Psoas muscle (tissue), 7 donors: ENCODE measurements at regions not wholly inside any gene's neighbourhood (a gene's known extent, or its start where the extent isn't known, plus 50 kb on each side); places are given as distances from the start of the nearest gene placed in this dataset.

ENCODE experiments used
- ATAC-seq, 4 donors: fragments of 200-7000 bp; cut with Tn5 transposase; one replicate each; pipeline ENCODE4 v1.9.1; 2020; ENCODE audit warnings: moderate library complexity in 3 of 4, mild to moderate bottlenecking in 2 of 4
- DNase-seq, 2 donors: peaks; one replicate each; pipeline ENCODE4 v3.0.0-alpha.2; 2020
- H3K27ac ChIP-seq: fragments of 200-600 bp; one replicate; pipeline ENCODE4 v1.8.0; 2022
- H3K27me3 ChIP-seq, 3 donors: fragments of 200-600 bp in 1 of 3; one replicate each; pipeline versions ENCODE4 v1.6.1 to v1.8.0; 2013 to 2022; ENCODE audit warnings: low read length in 2 of 3, mild to moderate bottlenecking in 2 of 3, moderate library complexity in 1 of 3; ENCODE audit not compliant: insufficient read depth in 3 of 3
- H3K36me3 ChIP-seq, 2 donors: fragments of 200-600 bp in 1 of 2; one replicate each; pipeline versions ENCODE4 v1.6.1 to v1.8.0; 2013 to 2022; ENCODE audit warnings: low read depth in 1 of 2, mild to moderate bottlenecking in 1 of 2, moderate library complexity in 1 of 2; ENCODE audit not compliant: insufficient read depth in 1 of 2
- H3K4me1 ChIP-seq: fragments of 200-600 bp; one replicate; pipeline ENCODE4 v1.8.0; 2022
- H3K4me3 ChIP-seq: fragments of 200-600 bp; one replicate; pipeline ENCODE4 v1.8.0; 2022; ENCODE audit warnings: mild to moderate bottlenecking
- H3K9me3 ChIP-seq: fragments of 200-600 bp; one replicate; pipeline ENCODE4 v1.8.0; 2022
- WGBS, 3 donors: extraction: QIAGEN DNeasy Blood & Tissue Kit; methylation state at CpG; one replicate each; pipeline versions ENCODE4 v1.1.6 to v1.1.7; 2013; 5-methylcytosine and 5-hydroxymethylcytosine counted together
- intact Hi-C, 2 donors: fragments of 100-400 bp; cut with DNase I; formaldehyde crosslinking; loops; one replicate each; pipeline versions ENCODE4 v1.11.0 to v1.14.2; 2022
- TF ChIP-seq, protein P1 (sequence below): fragments of 200-600 bp; IDR thresholded peaks from one replicate; pipeline ENCODE4 v1.8.0; 2022; ENCODE audit warnings: antibody characterized with exemption
- donor health status: healthy with polysubstance abuse.
- donor health status: DM: no; HTN: no; CAD: no; lungs with moderate emphysema.
- donor health status: Bipolar disorder and iron deficiency.
- donor health status: healthy.
- donor health status: DM: yes; HTN: yes; CAD: no.
- donor health status: DM: no; HTN: no; CAD: no.
- donor health status: DM: yes; HTN: yes; CAD: no.

DNA sequence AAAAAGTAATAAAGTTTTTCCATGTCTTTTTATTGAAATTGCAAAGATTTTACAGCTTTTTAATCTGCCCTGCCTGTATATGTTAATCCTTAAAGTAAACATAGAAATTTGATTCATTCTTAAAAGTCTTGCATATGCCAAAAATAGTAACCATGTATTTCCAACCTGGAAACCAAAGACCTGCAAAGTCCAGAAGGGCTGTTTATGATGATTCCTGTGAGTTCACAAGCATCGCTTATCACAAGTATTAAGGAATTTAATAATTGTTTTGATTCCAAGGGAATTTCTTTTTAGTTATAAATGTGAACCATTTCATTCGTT, 199.1 kb downstream of the PTPRC start:
- TF ChIP-seq, protein P1, sequence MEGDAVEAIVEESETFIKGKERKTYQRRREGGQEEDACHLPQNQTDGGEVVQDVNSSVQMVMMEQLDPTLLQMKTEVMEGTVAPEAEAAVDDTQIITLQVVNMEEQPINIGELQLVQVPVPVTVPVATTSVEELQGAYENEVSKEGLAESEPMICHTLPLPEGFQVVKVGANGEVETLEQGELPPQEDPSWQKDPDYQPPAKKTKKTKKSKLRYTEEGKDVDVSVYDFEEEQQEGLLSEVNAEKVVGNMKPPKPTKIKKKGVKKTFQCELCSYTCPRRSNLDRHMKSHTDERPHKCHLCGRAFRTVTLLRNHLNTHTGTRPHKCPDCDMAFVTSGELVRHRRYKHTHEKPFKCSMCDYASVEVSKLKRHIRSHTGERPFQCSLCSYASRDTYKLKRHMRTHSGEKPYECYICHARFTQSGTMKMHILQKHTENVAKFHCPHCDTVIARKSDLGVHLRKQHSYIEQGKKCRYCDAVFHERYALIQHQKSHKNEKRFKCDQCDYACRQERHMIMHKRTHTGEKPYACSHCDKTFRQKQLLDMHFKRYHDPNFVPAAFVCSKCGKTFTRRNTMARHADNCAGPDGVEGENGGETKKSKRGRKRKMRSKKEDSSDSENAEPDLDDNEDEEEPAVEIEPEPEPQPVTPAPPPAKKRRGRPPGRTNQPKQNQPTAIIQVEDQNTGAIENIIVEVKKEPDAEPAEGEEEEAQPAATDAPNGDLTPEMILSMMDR, result no peak
- Histone ChIP-seq H3K27me3 (no peaks in the 10 kb centered on the region), H3K9me3 (no peaks in the 10 kb centered on the region), H3K4me1 (no peaks in the 10 kb centered on the region), H3K4me3 (no peak overlapping the region), H3K36me3 (no peaks in the 10 kb centered on the region), H3K27ac (no peak overlapping the region)
- 79 to 95% (median 87%) methylated on average over 2 of the region's 2 CpGs for WGBS, 3 donors
- ATAC-seq (no peak), DNase-seq (no peak)
- intact Hi-C loops, result no loop called here

DNA sequence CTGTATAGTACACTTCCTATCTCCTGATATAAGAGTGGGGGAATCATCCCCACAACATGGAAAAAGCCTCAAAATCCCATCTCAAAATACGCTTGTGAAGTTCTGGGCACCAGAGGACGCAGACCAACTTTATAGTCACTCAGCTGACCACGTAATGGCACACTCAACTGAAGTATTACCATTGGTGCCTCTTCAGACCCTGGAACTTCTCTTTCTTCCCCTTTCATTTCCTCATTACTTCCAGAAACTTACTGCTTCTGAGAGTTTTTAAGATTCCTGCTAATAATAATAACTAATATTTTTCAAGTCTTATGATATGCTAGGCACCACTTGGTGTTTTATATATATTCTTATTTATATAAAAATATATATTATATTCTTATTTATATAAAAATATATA, 202.6 kb downstream of the PTPRC start:
- DNase-seq, result no peak
- no peak for ATAC-seq
- Histone ChIP-seq H3K4me3 (no peak overlapping the region), H3K9me3 (no peaks in the 10 kb centered on the region), H3K36me3 (no peaks in the 10 kb centered on the region), H3K27ac (no peak overlapping the region), H3K27me3 (no peaks in the 10 kb centered on the region), H3K4me1 (peaks cover 4% of the 10 kb centered on the region)
- intact Hi-C loops, result no loop called here
- WGBS, 3 donors, result 92 to 99% (median 94%) methylated on average over 3 of the region's 3 CpGs
- TF ChIP-seq, protein P1, result no peak

DNA sequence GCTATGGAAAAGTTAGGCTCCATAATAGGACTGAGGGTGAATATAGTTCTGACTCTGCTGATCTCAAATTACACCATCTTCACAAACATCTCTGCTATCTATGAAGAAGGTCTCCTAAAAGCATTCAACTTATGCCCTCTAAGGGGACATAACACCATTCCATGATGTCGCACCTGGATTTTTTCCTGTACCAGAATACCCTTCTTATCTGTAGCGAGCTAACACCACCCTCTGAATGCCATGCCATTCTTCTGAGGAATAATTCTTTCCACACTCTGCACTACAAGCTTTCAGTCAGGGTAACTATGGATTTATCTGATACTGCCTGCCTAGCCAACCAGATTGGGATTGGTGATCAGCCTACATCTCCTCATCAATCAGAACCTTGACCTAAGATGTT, 203.8 kb downstream of the PTPRC start:
- 68 to 83% (median 79%) methylated on average over 2 of the region's 2 CpGs for WGBS, 3 donors
- intact Hi-C loops, result no loop called here
- H3K9me3 ChIP-seq, result no peaks in the 10 kb centered on the region
- no peaks in the 10 kb centered on the region for H3K27me3 ChIP-seq
- DNase-seq (no peak), ATAC-seq (no peak)
- H3K4me1 ChIP-seq, result peaks cover 4% of the 10 kb centered on the region
- H3K4me3 ChIP-seq, result no peak overlapping the region
- no peaks in the 10 kb centered on the region for H3K36me3 ChIP-seq
- TF ChIP-seq, protein P1, result no peak
- no peak overlapping the region for H3K27ac ChIP-seq

DNA sequence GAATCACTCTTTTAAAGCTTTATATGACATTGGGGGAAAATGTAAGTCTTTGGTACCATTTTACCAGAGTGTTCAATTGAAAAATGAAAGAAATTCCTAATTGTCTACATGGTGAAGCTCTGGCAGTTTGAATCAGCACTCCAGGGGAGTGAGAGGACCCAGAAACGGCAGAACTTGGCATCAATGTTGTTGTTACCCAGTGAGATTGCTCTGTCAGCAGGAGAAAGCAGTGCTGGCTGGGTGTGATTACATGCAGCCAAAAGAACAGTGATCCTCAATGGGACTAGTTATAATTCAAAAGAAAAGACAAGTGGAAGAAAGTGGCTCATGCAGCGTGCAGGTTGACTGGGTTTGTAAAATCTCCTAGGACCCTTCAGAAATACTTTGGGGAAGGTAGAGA, 206.4 kb downstream of the PTPRC start:
- ATAC-seq (no peak), DNase-seq (no peak)
- no peak overlapping the region for H3K4me3 ChIP-seq
- H3K27me3 ChIP-seq, result no peaks in the 10 kb centered on the region
- WGBS, 3 donors, result 23 to 39% (median 30%) methylated on average over 2 of the region's 2 CpGs
- intact Hi-C loops, result no loop called here
- no peaks in the 10 kb centered on the region for H3K36me3 ChIP-seq
- no peak overlapping the region for H3K27ac ChIP-seq
- TF ChIP-seq, protein P1, result no peak
- no peaks in the 10 kb centered on the region for H3K9me3 ChIP-seq
- H3K4me1 ChIP-seq, result peaks cover 8% of the 10 kb centered on the region

DNA sequence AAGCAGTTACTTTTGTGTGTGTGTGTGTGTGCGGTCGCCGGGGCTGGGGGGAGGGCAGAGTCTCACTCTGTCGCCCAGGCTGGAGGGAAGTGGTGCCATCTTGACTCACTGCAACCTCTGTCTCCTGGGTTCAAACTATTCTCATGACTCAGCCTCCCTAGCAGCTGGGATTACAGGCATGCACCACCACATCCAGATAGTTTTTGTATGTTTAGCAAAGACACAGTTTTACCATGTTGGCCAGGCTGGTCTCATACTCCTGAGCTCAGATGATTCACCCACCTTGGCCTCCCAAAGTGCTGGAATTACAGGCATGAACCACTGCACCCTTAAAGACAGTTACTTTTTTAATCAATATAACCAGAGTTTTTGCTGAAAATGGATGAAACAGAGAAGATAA, 207.0 kb downstream of the PTPRC start:
- WGBS, 3 donors, result 85 to 100% (median 88%) methylated on average over 4 of the region's 4 CpGs
- DNase-seq (no peak), ATAC-seq (no peak)
- TF ChIP-seq, protein P1, result no peak
- H3K27me3 ChIP-seq, result no peaks in the 10 kb centered on the region
- no peak overlapping the region for H3K4me3 ChIP-seq
- no peaks in the 10 kb centered on the region for H3K36me3 ChIP-seq
- peaks cover 8% of the 10 kb centered on the region for H3K4me1 ChIP-seq
- intact Hi-C loops, result no loop called here
- H3K9me3 ChIP-seq, result no peaks in the 10 kb centered on the region
- no peak overlapping the region for H3K27ac ChIP-seq
